A549 (cell line): ENCODE measurements at regions not wholly inside any gene's neighbourhood (a gene's known extent, or its start where the extent isn't known, plus 50 kb on each side); places are given as distances from the start of the nearest gene placed in this dataset.

Experiments
- ATAC-seq, 2 experiments: fragments of 200-7000 bp in 1 of 2; fragments of >200 bp in 1 of 2; cut with Nextera tagmentation in 1 of 2; cut with Tn5 transposase in 1 of 2; 3 replicates each; pipeline versions ENCODE4 v1.8.0 to v1.9.1; 2018 to 2020; ENCODE audit warnings: mild to moderate bottlenecking in 1 of 2, moderate library complexity in 1 of 2
- CTCF ChIA-PET: fragments of 300-600 bp; sonication (Branson Sonifier 250); formaldehyde crosslinking; extraction: SDS; loops from one replicate; lab custom pipeline; 2021; ENCODE audit warnings: antibody characterized with exemption, inconsistent platforms; lab: Yijun Ruan, JAX
- POLR2A ChIA-PET: fragments of 350-600 bp; formaldehyde crosslinking; extraction: SDS; loops from one replicate; lab custom pipeline; 2021; ENCODE audit warnings: antibody characterized with exemption, inconsistent platforms; lab: Yijun Ruan, JAX
- DNase-seq, 2 experiments: peaks; one replicate each; pipeline versions ENCODE4 v3.0.0 to v3.0.0-alpha.2; 2011 to 2016; ENCODE audit warnings: low read depth in 1 of 2, low spot score in 1 of 2
- FAIRE-seq: peaks from 2 replicates; lab custom pipeline; 2011; peaks lifted over from hg19 to GRCh38; lab: Jason Lieb, UNC
- H3K27ac ChIP-seq, 2 experiments: fragments of >200 bp; sonication (Bioruptor Twin); formaldehyde crosslinking; 3 replicates each; pipeline ENCODE4 v1.5.1; 2016 to 2017
- H3K4me1 ChIP-seq: fragments of >200 bp; sonication (Bioruptor Twin); formaldehyde crosslinking; 3 replicates; pipeline ENCODE4 v1.6.1; 2016
- H3K4me2 ChIP-seq: fragments of >200 bp; sonication (Bioruptor Twin); formaldehyde crosslinking; 3 replicates; pipeline ENCODE4 v1.6.1; 2016
- H3K4me3 ChIP-seq: fragments of >200 bp; sonication (Bioruptor Twin); formaldehyde crosslinking; 3 replicates; pipeline ENCODE4 v1.5.1; 2016
- H3K9me3 ChIP-seq: fragments of >200 bp; sonication (Bioruptor Twin); formaldehyde crosslinking; 3 replicates; pipeline ENCODE4 v1.6.1; 2016
- ATOH8 ChIP-seq: fragments of 250-450 bp; sonication (Bioruptor Pico); IDR thresholded peaks from 2 replicates; pipeline ENCODE4 v1.5.0; 2020; ENCODE audit warnings: low read depth, mild to moderate bottlenecking, moderate library complexity
- BCL3 ChIP-seq: fragments of >200 bp; sonication (Bioruptor Twin); formaldehyde crosslinking; IDR thresholded peaks from 3 replicates; pipeline ENCODE4 v1.6.1; 2016
- BHLHE40 ChIP-seq: IDR thresholded peaks from 2 replicates; pipeline ENCODE4 v1.6.1; 2012; ENCODE audit warnings: low read depth, low read length, inconsistent platforms
- CBX2 ChIP-seq: fragments of 200-600 bp; sonication (generic); IDR thresholded peaks from 2 replicates; pipeline ENCODE4 v1.6.1; 2016; ENCODE audit warnings: low read depth, mild to moderate bottlenecking, borderline replicate concordance
- CBX8 ChIP-seq: fragments of 200-600 bp; sonication (generic); IDR thresholded peaks from 2 replicates; pipeline ENCODE4 v1.6.1; 2016
- CTCF ChIP-seq: fragments of >200 bp; sonication (Bioruptor Twin); formaldehyde crosslinking; IDR thresholded peaks from 3 replicates; pipeline ENCODE4 v1.5.1; 2016
- E2F6 ChIP-seq: IDR thresholded peaks from 2 replicates; pipeline ENCODE4 v1.6.1; 2012; ENCODE audit warnings: low read depth, borderline replicate concordance
- EHMT2 ChIP-seq: fragments of 200-600 bp; sonication (generic); IDR thresholded peaks from 2 replicates; pipeline ENCODE4 v1.6.1; 2016; ENCODE audit warnings: antibody characterized with exemption, low read depth, mild to moderate bottlenecking, moderate library complexity
- ESRRA ChIP-seq: fragments of 150-350 bp; IDR thresholded peaks from 2 replicates; pipeline ENCODE4 v1.6.1; 2014; ENCODE audit warnings: mild to moderate bottlenecking, low read length, borderline replicate concordance
- FOSB ChIP-seq: fragments of 250-450 bp; sonication (Bioruptor Pico); IDR thresholded peaks from 2 replicates; pipeline ENCODE4 v1.5.0; 2020; ENCODE audit warnings: mild to moderate bottlenecking, moderate library complexity
- HES2 ChIP-seq: fragments of >200 bp; sonication (Bioruptor Twin); formaldehyde crosslinking; IDR thresholded peaks from 2 replicates; pipeline ENCODE4 v1.6.1; 2016
- HOXA7 ChIP-seq: fragments of 250-450 bp; sonication (Bioruptor Pico); IDR thresholded peaks from 2 replicates; pipeline ENCODE4 v1.5.0; 2020; ENCODE audit warnings: mild to moderate bottlenecking, moderate library complexity
- JUNB ChIP-seq: fragments of >200 bp; sonication (Bioruptor Twin); formaldehyde crosslinking; IDR thresholded peaks from 2 replicates; pipeline ENCODE4 v1.6.1; 2016
- KDM1A ChIP-seq: fragments of 200-600 bp; sonication (generic); IDR thresholded peaks from 2 replicates; pipeline ENCODE4 v1.6.1; 2016; ENCODE audit warnings: low read depth, mild to moderate bottlenecking
- KDM5A ChIP-seq: fragments of 200-600 bp; sonication (generic); IDR thresholded peaks from 2 replicates; pipeline ENCODE4 v1.6.1; 2016; ENCODE audit warnings: antibody characterized with exemption, mild to moderate bottlenecking
- MAFK ChIP-seq: fragments of 450-650 bp; IDR thresholded peaks from 2 replicates; pipeline ENCODE4 v1.6.1; 2014; ENCODE audit not compliant: partially characterized antibody
- MYC ChIP-seq: IDR thresholded peaks from 2 replicates; pipeline ENCODE4 v1.6.1; 2012; ENCODE audit warnings: mild to moderate bottlenecking, inconsistent platforms, low read length, improper control_type of control experiment, borderline replicate concordance
- NPAS2 ChIP-seq: fragments of 250-450 bp; sonication (Bioruptor Pico); IDR thresholded peaks from 2 replicates; pipeline ENCODE4 v1.8.0; 2022; ENCODE audit warnings: mild to moderate bottlenecking, moderate library complexity, borderline replicate concordance
- NR3C1 ChIP-seq: fragments of >200 bp; sonication (Bioruptor Twin); formaldehyde crosslinking; IDR thresholded peaks from 3 replicates; pipeline ENCODE4 v1.6.1; 2017
- POLR2A ChIP-seq: IDR thresholded peaks from 2 replicates; pipeline ENCODE4 v1.6.1; 2012; ENCODE audit warnings: mild to moderate bottlenecking, low read length
- RAD21 ChIP-seq, 2 experiments: fragments of >200 bp in 1 of 2; sonication (Bioruptor Twin) in 1 of 2; formaldehyde crosslinking in 1 of 2; IDR thresholded peaks in 1 of 2; conservative IDR thresholded peaks in 1 of 2; 2 replicates in 1 of 2; 3 replicates in 1 of 2; pipeline ENCODE4 v1.6.1; 2012 to 2018; ENCODE audit warnings: inconsistent platforms in 1 of 2
- RFX5 ChIP-seq: fragments of 450-650 bp; IDR thresholded peaks from 2 replicates; pipeline ENCODE4 v1.7.1; 2014; ENCODE audit warnings: antibody characterized with exemption, mild to moderate bottlenecking, moderate library complexity
- RNF2 ChIP-seq: fragments of 200-600 bp; sonication (generic); IDR thresholded peaks from 2 replicates; pipeline ENCODE4 v1.6.1; 2016; ENCODE audit warnings: low read depth, mild to moderate bottlenecking, antibody characterized with exemption, moderate library complexity, borderline replicate concordance
- USF2 ChIP-seq: fragments of 450-650 bp; IDR thresholded peaks from 2 replicates; pipeline ENCODE4 v1.6.1; 2014; ENCODE audit warnings: antibody characterized with exemption
- ZC3H11A ChIP-seq: fragments of 450-650 bp; IDR thresholded peaks from 2 replicates; pipeline ENCODE4 v1.6.1; 2014; ENCODE audit warnings: antibody characterized with exemption, mild to moderate bottlenecking
- ZFP36 ChIP-seq: fragments of 450-650 bp; IDR thresholded peaks from 2 replicates; pipeline ENCODE4 v1.6.1; 2014; ENCODE audit warnings: borderline replicate concordance; ENCODE audit not compliant: partially characterized antibody
- ZNF302 ChIP-seq: fragments of 250-450 bp; sonication (Bioruptor Pico); IDR thresholded peaks from 2 replicates; pipeline ENCODE4 v1.9.0; 2021; ENCODE audit warnings: inconsistent platforms, mild to moderate bottlenecking, moderate library complexity
- WGBS: methylation state at CpG from one replicate; pipeline ENCODE4 v1.1.6; 2017; ENCODE audit errors: missing lambda C conversion rate; 5-methylcytosine and 5-hydroxymethylcytosine counted together

- TF ChIP-seq POLR2A (no peak), ESRRA (no peak), KDM1A (no peak), CTCF (no peak), CBX2 (no peak)
These were observed 782.9 kb downstream of the BRD1 start (continued) for GRCh38 chr22:49044776-49045175.

- no peak overlapping the region for H3K4me3 ChIP-seq
- ATAC-seq (no peak), DNase-seq (no peak), FAIRE-seq (no peak)
- 28% methylated on average over 15 of the region's 16 CpGs for WGBS
- POLR2A ChIA-PET = no interaction called here
- H3K4me1 ChIP-seq = no peaks in the 10 kb centered on the region
- CTCF ChIA-PET = interaction anchor here (1.1 to 6.6 kb wide), 2 partner anchors 17 to 260 kb away, joined by 3 to 98 read pairs; no protein-coding TSS in a partner anchor
- TF ChIP-seq CBX2 (no peak), ZC3H11A (no peak), ZNF302 (CRISPR knock-in tag) (no peak), BCL3 (no peak), RAD21 (conservative IDR thresholded peaks at IDR 0.05 in 1 of 2, IDR thresholded peaks at IDR 0.05 in 1 of 2) (no peak), USF2 (no peak), HOXA7 (no peak), CBX8 (no peak), JUNB (no peak), KDM5A (no peak), ZFP36 (no peak), ATOH8 (no peak), HES2 (no peak), RNF2 (no peak), NR3C1 (no peak), MAFK (no peak)
- no peak overlapping the region for H3K4me2 ChIP-seq
- H3K27ac ChIP-seq = no peak overlapping the region
- no peaks in the 10 kb centered on the region for H3K9me3 ChIP-seq
These were observed 783.6 kb downstream of the BRD1 start for GRCh38 chr22:49044091-49044490.

- TF ChIP-seq RFX5 (no peak), E2F6 (no peak), FOSB (no peak), MYC (no peak), ZFP36 (no peak), BHLHE40 (no peak), EHMT2 (no peak), NPAS2 (CRISPR knock-in tag) (no peak), KDM1A (no peak)
- TF ChIP-seq, all 56 proteins: peak for 0
- CTCF ChIA-PET = interaction anchor here (1.1 to 6.6 kb wide), 2 partner anchors 16 to 261 kb away, joined by 3 to 98 read pairs; no protein-coding TSS in a partner anchor
- POLR2A ChIA-PET = no interaction called here
- H3K4me1 ChIP-seq = no peaks in the 10 kb centered on the region
- H3K9me3 ChIP-seq = no peaks in the 10 kb centered on the region
- no peak for FAIRE-seq
- no peak for DNase-seq
- 41% methylated on average over 18 of the region's 28 CpGs for WGBS
- H3K27ac ChIP-seq = no peak overlapping the region
- ATAC-seq = no peak
- H3K4me2 ChIP-seq = no peak overlapping the region
- no peak overlapping the region for H3K4me3 ChIP-seq
These were observed 784.5 kb downstream of the BRD1 start for GRCh38 chr22:49042877-49043859.
